D721Med (cell line): ENCODE measurements at regions not wholly inside any gene's neighbourhood (a gene's known extent, or its start where the extent isn't known, plus 50 kb on each side); places are given as distances from the start of the nearest gene placed in this dataset.

Experiments used
- DNase-seq: peaks from one replicate; pipeline ENCODE4 v3.0.0; 2011; ENCODE audit warnings: low spot score; ENCODE audit not compliant: insufficient read length
- FAIRE-seq: peaks from 2 replicates; lab custom pipeline; 2011; peaks lifted over from hg19 to GRCh38; lab: Jason Lieb, UNC
- TF ChIP-seq, protein P1 (sequence below): IDR thresholded peaks from 2 replicates; pipeline ENCODE4 v1.5.1; 2012; ENCODE audit warnings: mild to moderate bottlenecking, control low read depth; ENCODE audit not compliant: insufficient read depth; ENCODE audit errors: missing control alignments

DNA sequence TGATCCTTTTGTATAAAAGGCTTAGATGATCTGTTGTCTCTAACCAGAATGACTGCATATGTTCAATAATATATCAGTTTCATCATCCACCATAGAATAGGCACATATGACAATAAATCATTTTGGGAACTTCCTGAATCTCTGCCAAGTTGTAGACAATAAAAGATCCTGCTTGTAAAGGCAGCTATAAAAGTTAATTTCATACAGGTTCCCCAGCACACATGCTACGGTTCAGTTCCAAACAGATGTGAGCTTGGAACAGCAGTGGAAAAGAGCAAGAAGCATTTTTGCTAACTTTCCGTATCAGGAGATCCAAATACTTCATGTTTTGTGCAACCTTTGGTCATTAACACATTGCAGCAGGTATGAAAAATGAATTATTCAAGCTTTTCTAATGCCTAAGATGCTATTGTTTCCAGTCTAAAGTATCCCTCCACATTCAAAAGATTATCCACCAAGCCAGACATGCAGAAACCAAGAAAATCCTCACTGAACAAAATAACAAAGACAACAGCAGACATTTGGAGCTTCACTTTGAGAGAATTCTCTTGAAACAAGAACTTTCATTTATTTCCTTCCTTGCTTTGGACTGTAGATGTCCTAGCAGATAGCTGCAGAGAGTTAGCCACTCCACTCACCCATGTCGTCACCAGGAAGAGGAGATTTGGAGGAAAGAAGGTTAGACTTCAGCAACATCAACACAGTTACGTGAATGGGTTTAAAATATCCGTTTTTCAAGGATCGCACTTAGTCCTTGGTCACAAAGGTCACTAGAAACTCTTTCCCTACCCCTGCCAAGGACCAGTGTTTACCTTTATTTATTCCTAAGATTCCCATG lies 453.5 kb upstream of the JARID2 start:
- TF ChIP-seq, protein P1, sequence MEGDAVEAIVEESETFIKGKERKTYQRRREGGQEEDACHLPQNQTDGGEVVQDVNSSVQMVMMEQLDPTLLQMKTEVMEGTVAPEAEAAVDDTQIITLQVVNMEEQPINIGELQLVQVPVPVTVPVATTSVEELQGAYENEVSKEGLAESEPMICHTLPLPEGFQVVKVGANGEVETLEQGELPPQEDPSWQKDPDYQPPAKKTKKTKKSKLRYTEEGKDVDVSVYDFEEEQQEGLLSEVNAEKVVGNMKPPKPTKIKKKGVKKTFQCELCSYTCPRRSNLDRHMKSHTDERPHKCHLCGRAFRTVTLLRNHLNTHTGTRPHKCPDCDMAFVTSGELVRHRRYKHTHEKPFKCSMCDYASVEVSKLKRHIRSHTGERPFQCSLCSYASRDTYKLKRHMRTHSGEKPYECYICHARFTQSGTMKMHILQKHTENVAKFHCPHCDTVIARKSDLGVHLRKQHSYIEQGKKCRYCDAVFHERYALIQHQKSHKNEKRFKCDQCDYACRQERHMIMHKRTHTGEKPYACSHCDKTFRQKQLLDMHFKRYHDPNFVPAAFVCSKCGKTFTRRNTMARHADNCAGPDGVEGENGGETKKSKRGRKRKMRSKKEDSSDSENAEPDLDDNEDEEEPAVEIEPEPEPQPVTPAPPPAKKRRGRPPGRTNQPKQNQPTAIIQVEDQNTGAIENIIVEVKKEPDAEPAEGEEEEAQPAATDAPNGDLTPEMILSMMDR = no peak
- FAIRE-seq = peak; percentile 35
- DNase-seq = no peak

DNA sequence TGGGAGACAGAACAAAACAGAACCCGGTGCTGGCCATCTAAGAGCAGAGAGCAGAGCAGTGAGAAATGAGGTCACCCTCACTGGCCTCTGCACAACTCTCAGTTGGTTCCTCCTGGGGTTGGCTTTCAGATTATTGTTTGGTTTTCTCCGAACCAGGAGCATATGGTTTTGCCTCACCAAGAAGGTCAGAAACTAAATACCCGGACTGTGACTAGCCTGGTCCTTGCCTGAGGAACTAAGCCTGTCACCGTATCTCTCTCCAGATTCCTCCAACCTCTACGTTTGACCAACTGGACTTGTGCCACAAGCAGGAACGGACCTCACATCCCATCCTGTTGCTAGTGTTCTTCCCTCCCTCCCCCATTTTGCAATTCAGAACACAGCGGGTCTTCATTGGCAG lies 450.4 kb upstream of the JARID2 start:
- no peak for DNase-seq
- TF ChIP-seq, protein P1 = no peak
- FAIRE-seq = no peak

DNA sequence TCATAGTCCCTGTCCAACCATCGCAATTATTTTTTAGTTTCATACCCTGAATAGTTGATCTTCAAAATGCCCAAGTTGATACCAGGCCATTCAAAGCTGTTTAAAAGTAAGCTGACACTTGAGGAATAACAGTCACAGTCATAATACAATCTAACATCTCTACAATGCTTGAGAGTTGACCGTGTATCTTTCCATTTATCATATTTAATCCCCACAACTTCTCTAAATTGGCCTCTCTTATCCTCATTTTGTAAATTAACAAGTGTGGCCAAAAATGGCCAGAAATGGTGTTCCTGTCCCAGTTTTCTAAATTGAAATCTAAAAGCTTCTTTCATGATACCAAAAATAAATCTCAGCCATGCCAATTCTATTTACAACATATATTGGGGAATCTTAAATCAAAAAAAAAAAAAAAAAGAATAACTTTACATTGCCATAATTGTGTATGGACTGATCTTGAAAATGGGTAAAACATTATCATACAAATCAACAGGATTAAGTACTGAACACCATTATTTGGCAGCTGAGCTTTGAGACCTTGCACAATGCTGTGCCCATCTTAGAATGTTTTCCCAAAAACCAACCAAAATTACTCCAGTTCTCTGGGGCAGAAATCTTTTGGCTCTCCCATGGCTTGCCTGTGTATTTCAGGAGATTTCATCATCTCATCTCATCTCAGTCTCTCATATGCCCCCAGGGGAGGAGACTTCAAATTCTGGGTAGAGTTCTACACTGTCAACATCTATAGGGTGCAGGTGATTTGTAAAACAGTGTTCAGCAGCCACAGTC lies 448.7 kb upstream of the JARID2 start:
- TF ChIP-seq, protein P1 = no peak
- FAIRE-seq = peak; percentile 82
- no peak for DNase-seq

DNA sequence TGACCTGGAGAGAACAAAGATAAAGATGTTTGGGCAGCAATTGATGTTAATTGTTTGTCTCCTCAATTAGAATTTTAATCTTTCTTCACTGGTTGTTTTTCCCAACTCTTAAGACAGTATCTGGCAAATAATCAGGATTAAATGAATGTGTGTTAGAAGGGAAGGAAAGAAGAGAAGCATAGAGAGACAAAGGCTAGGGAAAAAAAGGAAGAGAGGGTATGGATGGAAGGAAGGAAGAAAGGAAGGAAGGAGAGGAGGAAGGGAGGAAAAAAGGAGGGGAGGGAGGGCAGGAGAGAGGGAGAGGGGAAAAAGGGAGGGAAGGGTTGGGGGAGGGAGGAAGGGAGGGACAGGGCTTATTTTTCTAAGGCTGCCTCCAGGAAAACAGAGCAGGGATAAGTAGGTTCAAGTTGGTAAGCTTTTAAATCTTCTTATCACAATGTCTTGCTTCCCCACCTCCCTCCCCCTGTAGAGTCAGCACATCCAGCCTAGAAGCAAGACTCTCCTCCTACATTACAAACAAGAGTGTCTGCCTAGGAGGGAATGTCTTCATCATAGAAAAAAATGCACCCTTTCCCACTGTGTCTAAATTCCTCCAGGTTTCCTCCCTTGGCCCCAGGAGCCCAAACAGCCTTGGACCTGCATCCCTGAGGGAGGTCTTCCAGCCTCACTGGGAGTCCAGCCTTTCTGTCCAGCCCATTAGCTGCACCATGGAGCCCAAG lies 447.8 kb upstream of the JARID2 start:
- no peak for DNase-seq

DNA sequence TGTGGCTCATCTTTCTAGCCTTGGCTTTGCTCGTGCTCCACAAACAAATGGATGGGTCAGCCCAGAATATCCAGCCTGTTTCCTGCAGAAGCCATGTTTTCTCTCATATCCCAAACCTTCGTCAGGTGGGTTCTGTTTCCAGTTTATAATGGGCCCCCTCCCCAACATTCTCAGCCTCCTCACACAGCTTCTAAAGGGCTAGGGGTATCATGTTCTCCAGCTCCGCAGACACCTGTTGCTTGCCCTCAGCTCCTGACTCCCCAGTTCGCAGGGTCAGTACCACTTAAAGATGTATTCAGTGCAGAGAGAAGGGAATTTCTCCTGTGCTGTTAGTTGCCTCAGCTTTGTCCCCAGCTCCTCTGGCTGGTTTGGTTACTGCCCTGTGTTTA lies 447.3 kb upstream of the JARID2 start:
- FAIRE-seq = no peak
- TF ChIP-seq, protein P1 = no peak
- DNase-seq = no peak

More for the DNA sequence above, 447.8 kb upstream of the JARID2 start:
- peak; percentile 60 for FAIRE-seq
- TF ChIP-seq, protein P1 = no peak

DNA sequence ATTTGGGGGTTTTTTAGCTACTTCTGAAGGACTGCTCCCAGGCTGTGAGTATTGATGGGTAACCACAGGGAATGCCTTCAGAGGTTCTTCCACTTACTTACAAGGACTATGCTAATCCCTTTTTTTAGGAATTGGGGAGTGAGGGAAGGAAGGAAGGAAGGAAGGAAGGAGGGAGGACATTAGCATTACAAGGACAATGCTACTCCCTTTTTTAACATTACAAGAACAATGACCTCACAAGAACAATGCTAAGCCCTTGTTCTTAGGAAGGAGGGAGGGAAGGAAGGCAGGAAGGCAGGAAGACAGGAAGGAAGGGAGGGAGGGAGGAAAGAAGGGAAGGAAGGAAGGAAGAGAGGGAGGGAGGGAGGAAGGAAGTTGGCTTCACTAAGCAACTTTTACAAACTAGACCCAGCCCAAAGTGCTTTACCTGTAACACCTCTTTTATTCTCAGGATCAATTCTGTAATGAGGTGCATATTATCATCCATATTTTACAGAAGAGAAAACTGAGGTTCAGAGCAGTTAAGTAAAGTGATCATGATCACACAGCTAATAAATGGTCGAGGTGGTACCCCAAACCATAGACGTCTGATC lies 446.8 kb upstream of the JARID2 start:
- peak; percentile 11 for FAIRE-seq

More for the DNA sequence above, 446.8 kb upstream of the JARID2 start:
- TF ChIP-seq, protein P1 = no peak
- no peak for DNase-seq
